ENCODE measurements at regions not wholly inside any gene's neighbourhood (a gene's known extent, or its start where the extent isn't known, plus 50 kb on each side); places are given as distances from the start of the nearest gene placed in this dataset.

DNA sequence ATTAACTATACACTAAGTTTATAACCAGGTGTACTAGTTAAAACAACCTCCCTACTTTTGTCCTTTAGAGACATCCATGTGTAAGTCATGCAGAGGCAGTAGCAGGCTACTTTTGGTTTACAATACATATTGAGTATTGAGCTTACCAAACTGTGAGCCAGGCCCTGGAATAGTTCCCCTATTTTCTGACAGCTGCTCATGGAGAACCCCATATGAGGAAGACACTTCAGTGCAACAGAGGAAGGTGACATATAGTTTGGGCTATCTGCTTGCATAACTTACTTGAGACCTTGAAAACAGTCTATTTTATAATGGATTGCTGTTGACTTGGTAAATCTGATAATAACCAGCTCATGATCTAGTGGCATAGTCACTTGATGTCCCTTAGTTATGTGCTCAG lies 190.5 kb downstream of the SH3BGRL start:
- H3K27me3 ChIP-seq (ENCODE audit: control insufficient read depth in 1 of 2, insufficient read depth in 2 of 2, low read length in 2 of 2): no peaks in the 10 kb centered on the region
- H3K4me2 ChIP-seq (ENCODE audit: low read depth, low read length): no peak overlapping the region
- ChIA-PET POLR2A (no interaction called here), CTCF (ENCODE audit: low intra/inter-chr PET ratio, low total read pairs) (no interaction called here)
- no peaks in the 10 kb centered on the region for H4K20me1 ChIP-seq (ENCODE audit: insufficient read depth, low read length)
- no peak overlapping the region for H2AFZ ChIP-seq (ENCODE audit: low read length)
- ATAC-seq (no peak), DNase-seq (ENCODE audit: low spot score) (no peak), FAIRE-seq (no peak)
- H3K79me2 ChIP-seq (ENCODE audit: insufficient read depth, low read length): no peaks in the 10 kb centered on the region
- intact Hi-C loops (cut with micrococcal nuclease; ENCODE audit: unreplicated experiment) (no loop called here), in situ Hi-C loops (cut with HindIII; ENCODE audit: extremely low pct_ligation_motif_present, low pct_unique_long_range_greater_than_20kb) (loop anchor here (25.0 kb wide), 1 partner anchor 230 kb away; no protein-coding TSS in a partner anchor)
- no peak overlapping the region for H3K4me3 ChIP-seq (replicated peaks in 1 of 3; ENCODE audit: insufficient read depth in 1 of 3, low read depth in 2 of 3, low read length in 3 of 3)
- TF ChIP-seq ZSCAN21 (CRISPR knock-in tag; IDR thresholded peaks at IDR 0.05; ENCODE audit: borderline replicate concordance) (no peak), POLR2A (IDR thresholded peaks at IDR 0.05; ENCODE audit: insufficient read depth in 1 of 2, low read depth in 2 of 2, low read length in 2 of 2) (no peak), ZNF879 (CRISPR knock-in tag; IDR thresholded peaks at IDR 0.05) (no peak), ERF (CRISPR knock-in tag; IDR thresholded peaks at IDR 0.05) (no peak), FOSL1 (CRISPR knock-in tag; IDR thresholded peaks at IDR 0.05; ENCODE audit: borderline replicate concordance) (no peak), ZNF549 (CRISPR knock-in tag; IDR thresholded peaks at IDR 0.05) (no peak), SATB2 (CRISPR knock-in tag; IDR thresholded peaks at IDR 0.05) (no peak), ZNF562 (CRISPR knock-in tag; IDR thresholded peaks at IDR 0.05; ENCODE audit: borderline replicate concordance) (no peak), KAT8 (CRISPR knock-in tag; IDR thresholded peaks at IDR 0.05) (no peak), SAP130 (CRISPR knock-in tag; IDR thresholded peaks at IDR 0.05; ENCODE audit: low read depth) (no peak), ZXDC (CRISPR knock-in tag; IDR thresholded peaks at IDR 0.05) (no peak), ZNF614 (CRISPR knock-in tag; IDR thresholded peaks at IDR 0.05; ENCODE audit: borderline replicate concordance) (no peak), ATF7 (IDR thresholded peaks at IDR 0.05) (no peak), ATF7 (CRISPR knock-in tag; IDR thresholded peaks at IDR 0.05) (no peak), NR1H2 (CRISPR knock-in tag; IDR thresholded peaks at IDR 0.05; ENCODE audit: borderline replicate concordance, low read depth) (no peak), MTF1 (CRISPR knock-in tag; IDR thresholded peaks at IDR 0.05) (no peak)
- TF ChIP-seq, protein P1, sequence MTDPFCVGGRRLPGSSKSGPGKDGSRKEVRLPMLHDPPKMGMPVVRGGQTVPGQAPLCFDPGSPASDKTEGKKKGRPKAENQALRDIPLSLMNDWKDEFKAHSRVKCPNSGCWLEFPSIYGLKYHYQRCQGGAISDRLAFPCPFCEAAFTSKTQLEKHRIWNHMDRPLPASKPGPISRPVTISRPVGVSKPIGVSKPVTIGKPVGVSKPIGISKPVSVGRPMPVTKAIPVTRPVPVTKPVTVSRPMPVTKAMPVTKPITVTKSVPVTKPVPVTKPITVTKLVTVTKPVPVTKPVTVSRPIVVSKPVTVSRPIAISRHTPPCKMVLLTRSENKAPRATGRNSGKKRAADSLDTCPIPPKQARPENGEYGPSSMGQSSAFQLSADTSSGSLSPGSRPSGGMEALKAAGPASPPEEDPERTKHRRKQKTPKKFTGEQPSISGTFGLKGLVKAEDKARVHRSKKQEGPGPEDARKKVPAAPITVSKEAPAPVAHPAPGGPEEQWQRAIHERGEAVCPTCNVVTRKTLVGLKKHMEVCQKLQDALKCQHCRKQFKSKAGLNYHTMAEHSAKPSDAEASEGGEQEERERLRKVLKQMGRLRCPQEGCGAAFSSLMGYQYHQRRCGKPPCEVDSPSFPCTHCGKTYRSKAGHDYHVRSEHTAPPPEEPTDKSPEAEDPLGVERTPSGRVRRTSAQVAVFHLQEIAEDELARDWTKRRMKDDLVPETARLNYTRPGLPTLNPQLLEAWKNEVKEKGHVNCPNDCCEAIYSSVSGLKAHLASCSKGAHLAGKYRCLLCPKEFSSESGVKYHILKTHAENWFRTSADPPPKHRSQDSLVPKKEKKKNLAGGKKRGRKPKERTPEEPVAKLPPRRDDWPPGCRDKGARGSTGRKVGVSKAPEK (CRISPR knock-in tag; IDR thresholded peaks at IDR 0.05; ENCODE audit: borderline replicate concordance): no peak
- TF ChIP-seq, protein P2, sequence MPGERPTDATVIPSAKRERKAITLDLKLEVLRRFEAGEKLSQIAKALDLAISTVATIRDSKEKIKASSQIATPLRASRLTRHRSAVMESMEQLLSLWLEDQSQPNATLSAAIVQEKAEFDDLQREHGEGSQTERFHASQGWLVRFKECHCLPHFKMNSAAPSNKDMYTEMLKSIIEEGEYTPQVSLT (CRISPR knock-in tag; IDR thresholded peaks at IDR 0.05; ENCODE audit: borderline replicate concordance, low read depth): no peak
- no peaks in the 10 kb centered on the region for H3K4me1 ChIP-seq (ENCODE audit: insufficient read depth, low read length)
- no peak overlapping the region for H3K27ac ChIP-seq (ENCODE audit: extremely low read length, insufficient read depth, low read length)
- no TSS peak for BruUV-seq (replicated peaks)
- H3K36me3 ChIP-seq (replicated peaks in 1 of 2; ENCODE audit: control insufficient read depth in 1 of 2, insufficient read depth in 2 of 2, low read length in 2 of 2): no peaks in the 10 kb centered on the region
- H3K9ac ChIP-seq (ENCODE audit: insufficient read depth, low read depth, low read length): no peak overlapping the region
- no peaks in the 10 kb centered on the region for H3K9me3 ChIP-seq (ENCODE audit: low read length)
